ENCODE measurements at regions not wholly inside any gene's neighbourhood (a gene's known extent, or its start where the extent isn't known, plus 50 kb on each side); places are given as distances from the start of the nearest gene placed in this dataset.

DNA sequence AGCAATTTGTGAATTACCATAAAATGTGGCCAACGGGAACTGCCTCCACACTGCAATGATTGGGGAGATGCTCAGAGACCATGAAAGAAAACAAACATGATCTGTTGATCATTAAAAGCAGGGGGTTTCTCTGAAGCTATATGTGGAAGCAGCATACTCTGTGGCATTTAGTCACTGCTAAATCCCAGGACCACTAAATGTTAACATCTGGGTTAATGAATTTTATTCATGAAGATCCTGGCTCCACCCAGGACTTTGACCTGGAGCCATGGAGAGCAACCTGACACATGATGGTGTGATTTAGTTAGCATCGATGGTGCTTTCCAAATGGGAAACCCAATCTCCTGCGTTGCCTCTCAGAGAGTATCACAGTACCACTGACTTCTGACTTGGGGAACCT is 497.8 kb downstream of the AGTPBP1 start:
- DNase-seq (peak in 4 of 5 donors; percentile 58 to 89 (median 74)), FAIRE-seq (no peak)
- Histone ChIP-seq H3K27me3 (ENCODE audit: control insufficient read depth, insufficient read depth, low read length) (no peaks in the 10 kb centered on the region), H3K4me1 (ENCODE audit: control insufficient read depth in 2 of 3, insufficient read depth in 2 of 3, low read depth in 1 of 3, low read length in 3 of 3) (no peaks in the 10 kb centered on the region), H3K9me3 (ENCODE audit: control insufficient read depth in 2 of 3, insufficient read depth in 1 of 3, low read length in 3 of 3) (peaks cover 0 to 8% (median 3%) of the 10 kb centered on the region in 3 donors), H3K9ac (ENCODE audit: low read length in 3 of 3) (no peak overlapping the region), H3K4me3 (ENCODE audit: low read length in 3 of 3) (no peak overlapping the region), H3K27ac (ENCODE audit: low read depth in 2 of 2, low read length in 2 of 2) (no peak overlapping the region), H3K36me3 (ENCODE audit: control insufficient read depth in 2 of 3, insufficient read depth in 3 of 3, low read length in 3 of 3) (no peaks in the 10 kb centered on the region)
- TF ChIP-seq, protein P1, sequence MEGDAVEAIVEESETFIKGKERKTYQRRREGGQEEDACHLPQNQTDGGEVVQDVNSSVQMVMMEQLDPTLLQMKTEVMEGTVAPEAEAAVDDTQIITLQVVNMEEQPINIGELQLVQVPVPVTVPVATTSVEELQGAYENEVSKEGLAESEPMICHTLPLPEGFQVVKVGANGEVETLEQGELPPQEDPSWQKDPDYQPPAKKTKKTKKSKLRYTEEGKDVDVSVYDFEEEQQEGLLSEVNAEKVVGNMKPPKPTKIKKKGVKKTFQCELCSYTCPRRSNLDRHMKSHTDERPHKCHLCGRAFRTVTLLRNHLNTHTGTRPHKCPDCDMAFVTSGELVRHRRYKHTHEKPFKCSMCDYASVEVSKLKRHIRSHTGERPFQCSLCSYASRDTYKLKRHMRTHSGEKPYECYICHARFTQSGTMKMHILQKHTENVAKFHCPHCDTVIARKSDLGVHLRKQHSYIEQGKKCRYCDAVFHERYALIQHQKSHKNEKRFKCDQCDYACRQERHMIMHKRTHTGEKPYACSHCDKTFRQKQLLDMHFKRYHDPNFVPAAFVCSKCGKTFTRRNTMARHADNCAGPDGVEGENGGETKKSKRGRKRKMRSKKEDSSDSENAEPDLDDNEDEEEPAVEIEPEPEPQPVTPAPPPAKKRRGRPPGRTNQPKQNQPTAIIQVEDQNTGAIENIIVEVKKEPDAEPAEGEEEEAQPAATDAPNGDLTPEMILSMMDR (IDR thresholded peaks at IDR 0.05; ENCODE audit: borderline replicate concordance, extremely low read depth, insufficient read depth): no peak
- intact Hi-C loops (cut with DNase I): no loop called here

DNA sequence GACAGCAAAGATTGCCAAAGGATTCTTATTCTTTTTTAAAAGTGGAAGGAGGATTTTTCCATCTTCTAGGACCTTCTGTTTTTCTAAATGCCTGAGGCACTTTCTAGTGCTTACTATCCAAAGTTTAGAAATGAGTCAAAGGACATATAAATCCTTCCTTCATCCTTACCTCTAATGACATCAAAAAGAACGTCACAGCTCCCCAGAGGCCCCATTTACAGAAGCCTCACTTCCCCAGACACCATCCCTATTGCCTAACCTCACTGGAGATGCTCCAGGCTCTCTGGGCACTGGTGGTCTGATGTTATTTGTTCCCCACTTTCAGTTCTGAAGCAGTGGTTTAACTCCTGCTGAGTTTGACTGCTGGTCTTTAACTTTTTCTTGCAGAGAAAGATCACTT is 504.3 kb downstream of the AGTPBP1 start:
- FAIRE-seq (no peak), DNase-seq (no peak)
- intact Hi-C loops (cut with DNase I): no loop called here
- no peak overlapping the region for H3K9ac ChIP-seq (ENCODE audit: low read length in 3 of 3)
- no peak overlapping the region for H3K27ac ChIP-seq (ENCODE audit: low read depth in 2 of 2, low read length in 2 of 2)
- H3K4me3 ChIP-seq (ENCODE audit: low read length in 3 of 3): no peak overlapping the region
- no peaks in the 10 kb centered on the region for H3K36me3 ChIP-seq (ENCODE audit: control insufficient read depth in 2 of 3, insufficient read depth in 3 of 3, low read length in 3 of 3)
- H3K9me3 ChIP-seq (ENCODE audit: control insufficient read depth in 2 of 3, insufficient read depth in 1 of 3, low read length in 3 of 3): peaks cover 0 to 8% (median 3%) of the 10 kb centered on the region in 3 donors
- H3K4me1 ChIP-seq (ENCODE audit: control insufficient read depth in 2 of 3, insufficient read depth in 2 of 3, low read depth in 1 of 3, low read length in 3 of 3): no peaks in the 10 kb centered on the region
- TF ChIP-seq, protein P1 (IDR thresholded peaks at IDR 0.05; ENCODE audit: borderline replicate concordance, extremely low read depth, insufficient read depth): no peak
- H3K27me3 ChIP-seq (ENCODE audit: control insufficient read depth, insufficient read depth, low read length): no peaks in the 10 kb centered on the region

- no peak for FAIRE-seq
- intact Hi-C loops (cut with DNase I): no loop called here
These were observed 511.7 kb downstream of the AGTPBP1 start for GRCh38 chr9:85230081-85230480.

More at GRCh38 chr9:85230081-85230480, 511.7 kb downstream of the AGTPBP1 start:
- no peak for DNase-seq
- Histone ChIP-seq H3K9me3 (ENCODE audit: control insufficient read depth in 2 of 3, insufficient read depth in 1 of 3, low read length in 3 of 3) (no peaks in the 10 kb centered on the region), H3K27me3 (ENCODE audit: control insufficient read depth, insufficient read depth, low read length) (no peaks in the 10 kb centered on the region), H3K27ac (ENCODE audit: low read depth in 2 of 2, low read length in 2 of 2) (no peak overlapping the region), H3K4me1 (ENCODE audit: control insufficient read depth in 2 of 3, insufficient read depth in 2 of 3, low read depth in 1 of 3, low read length in 3 of 3) (no peaks in the 10 kb centered on the region), H3K36me3 (ENCODE audit: control insufficient read depth in 2 of 3, insufficient read depth in 3 of 3, low read length in 3 of 3) (no peaks in the 10 kb centered on the region), H3K9ac (ENCODE audit: low read length in 3 of 3) (no peak overlapping the region), H3K4me3 (ENCODE audit: low read length in 3 of 3) (no peak overlapping the region)
- TF ChIP-seq, protein P1 (IDR thresholded peaks at IDR 0.05; ENCODE audit: borderline replicate concordance, extremely low read depth, insufficient read depth): no peak
